A172 (cell line): ENCODE measurements at regions not wholly inside any gene's neighbourhood (a gene's known extent, or its start where the extent isn't known, plus 50 kb on each side); places are given as distances from the start of the nearest gene placed in this dataset.

Experiments
- DNase-seq: peaks from one replicate; pipeline ENCODE4 v3.0.0-alpha.2; 2015; ENCODE audit warnings: low spot score

GRCh38 chr12:74816398-74817175 lies 279.0 kb downstream of the ATXN7L3B start:
- DNase-seq: no peak

GRCh38 chr12:74817499-74817898 lies 279.9 kb downstream of the ATXN7L3B start:
- DNase-seq: no peak

GRCh38 chr12:74818412-74818811 lies 280.8 kb downstream of the ATXN7L3B start:
- DNase-seq: no peak

- no peak for DNase-seq
Observed at GRCh38 chr12:74820324-74820723, 282.7 kb downstream of the ATXN7L3B start.

- DNase-seq: no peak
Observed at GRCh38 chr12:74836567-74836966, 298.9 kb downstream of the ATXN7L3B start.

- DNase-seq: no peak
Observed at GRCh38 chr12:74846116-74846515, 308.5 kb downstream of the ATXN7L3B start.

GRCh38 chr12:74847169-74847568 lies 309.5 kb downstream of the ATXN7L3B start:
- DNase-seq: no peak

GRCh38 chr12:74848006-74848405 lies 310.4 kb downstream of the ATXN7L3B start:
- no peak for DNase-seq

- no peak for DNase-seq
Observed at GRCh38 chr12:74849801-74850200, 312.2 kb downstream of the ATXN7L3B start.

GRCh38 chr12:74871817-74872216 lies 334.2 kb downstream of the ATXN7L3B start:
- DNase-seq: no peak

- no peak for DNase-seq
Observed at GRCh38 chr12:74885775-74886174, 323.9 kb downstream of the KCNC2 start.

GRCh38 chr12:74889073-74889472 lies 320.6 kb downstream of the KCNC2 start:
- DNase-seq: no peak

GRCh38 chr12:74889563-74890236 lies 319.9 kb downstream of the KCNC2 start:
- peak; percentile 51 for DNase-seq

GRCh38 chr12:74890237-74890599 lies 319.4 kb downstream of the KCNC2 start:
- peak; percentile 86 for DNase-seq

GRCh38 chr12:74891083-74891668 lies 318.5 kb downstream of the KCNC2 start:
- no peak for DNase-seq

GRCh38 chr12:74892057-74892633 lies 317.5 kb downstream of the KCNC2 start:
- no peak for DNase-seq

GRCh38 chr12:74896186-74896585 lies 313.5 kb downstream of the KCNC2 start:
- peak; percentile 6 for DNase-seq

- no peak for DNase-seq
Observed at GRCh38 chr12:74897425-74898211, 312.0 kb downstream of the KCNC2 start.

GRCh38 chr12:74899031-74899829 lies 310.4 kb downstream of the KCNC2 start:
- peak; percentile 60 for DNase-seq

GRCh38 chr12:74900232-74900631 lies 309.4 kb downstream of the KCNC2 start:
- DNase-seq: no peak

GRCh38 chr12:74903522-74903921 lies 306.1 kb downstream of the KCNC2 start:
- peak; percentile 0 for DNase-seq
